OCI-LY3 (cell line): ENCODE measurements at regions not wholly inside any gene's neighbourhood (a gene's known extent, or its start where the extent isn't known, plus 50 kb on each side); places are given as distances from the start of the nearest gene placed in this dataset.

Experiments used
- CTCF ChIP-seq: fragments of 200-600, 300-600 bp; sonication (generic); IDR thresholded peaks from 2 replicates; pipeline ENCODE4 v1.5.1; 2014; ENCODE audit warnings: antibody characterized with exemption, low read length, low read depth
- EZH2phosphoT487 ChIP-seq: fragments of 200-600 bp; shearing (Covaris generic); IDR thresholded peaks from 2 replicates; pipeline ENCODE4 v1.6.1; 2018; ENCODE audit warnings: antibody characterized with exemption, mixed run types, low read depth

DNA sequence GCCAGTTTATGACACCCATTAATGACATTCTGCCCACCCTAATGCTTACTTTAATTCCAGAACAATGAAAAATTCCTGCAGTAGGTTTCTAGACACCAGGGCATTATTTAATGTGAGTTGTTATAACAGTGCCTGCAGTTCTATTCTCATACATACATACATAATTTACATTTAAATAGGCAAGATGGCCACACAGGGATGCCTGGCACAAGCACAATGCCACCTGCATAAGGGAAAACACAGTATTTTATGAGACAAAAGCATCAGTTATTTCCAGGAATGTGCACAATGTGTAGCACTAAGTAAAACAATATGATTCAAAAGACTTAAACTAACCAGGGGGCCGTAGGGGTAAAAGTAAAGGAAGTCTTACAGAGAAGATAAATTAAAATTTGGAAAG is 243.9 kb upstream of the SPRY2 start:
- TF ChIP-seq CTCF = no peak
- TF ChIP-seq EZH2phosphoT487 = no peak
